ENCODE measurements at regions not wholly inside any gene's neighbourhood (a gene's known extent, or its start where the extent isn't known, plus 50 kb on each side); places are given as distances from the start of the nearest gene placed in this dataset.

DNA sequence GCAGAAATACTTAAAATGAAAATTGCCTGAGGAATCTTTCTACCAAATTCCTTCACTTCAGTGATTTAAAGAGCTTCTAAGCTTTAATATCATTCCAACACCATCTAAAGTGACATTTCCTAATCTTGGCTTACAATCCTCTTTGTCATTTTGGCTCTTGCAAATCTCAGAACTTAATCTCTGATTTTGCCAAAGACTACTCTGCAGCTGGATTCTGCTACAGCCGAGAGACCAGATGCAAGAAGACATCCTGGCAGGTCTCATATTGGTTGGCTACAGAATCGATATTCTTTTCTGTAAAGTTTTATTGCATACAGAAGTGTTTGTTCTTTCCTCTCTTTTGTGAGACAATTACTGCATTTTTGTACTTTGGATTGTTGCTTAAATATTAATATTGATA is 716.5 kb upstream of the LRATD1 start:
- no peak for TF ChIP-seq CTCF (IDR thresholded peaks at IDR 0.05; ENCODE audit: poor library complexity, severe bottlenecking)

GRCh38 chr2:13917958-13918357 is 714.6 kb upstream of the LRATD1 start:
- DNase-seq (ENCODE audit: low spot score) (no peak), ATAC-seq (ENCODE audit: low read depth) (no peak)
- H3K36me3 ChIP-seq (ENCODE audit: low read depth), result no peaks in the 10 kb centered on the region
- no peaks in the 10 kb centered on the region for H3K4me1 ChIP-seq (ENCODE audit: insufficient read depth, poor library complexity, severe bottlenecking)
- H3K27ac ChIP-seq (ENCODE audit: poor library complexity, severe bottlenecking), result no peak overlapping the region
- no peak overlapping the region for H3K4me3 ChIP-seq (ENCODE audit: severe bottlenecking)
- no peaks in the 10 kb centered on the region for H3K27me3 ChIP-seq (ENCODE audit: insufficient read depth, poor library complexity, severe bottlenecking)
- no peak for TF ChIP-seq CTCF (IDR thresholded peaks at IDR 0.05; ENCODE audit: poor library complexity, severe bottlenecking)
- no peaks in the 10 kb centered on the region for H3K9me3 ChIP-seq (ENCODE audit: severe bottlenecking)

More for the DNA sequence above, 716.5 kb upstream of the LRATD1 start:
- Histone ChIP-seq H3K4me3 (ENCODE audit: severe bottlenecking) (no peak overlapping the region), H3K27me3 (ENCODE audit: insufficient read depth, poor library complexity, severe bottlenecking) (no peaks in the 10 kb centered on the region), H3K4me1 (ENCODE audit: insufficient read depth, poor library complexity, severe bottlenecking) (no peaks in the 10 kb centered on the region), H3K36me3 (ENCODE audit: low read depth) (no peaks in the 10 kb centered on the region), H3K9me3 (ENCODE audit: severe bottlenecking) (no peaks in the 10 kb centered on the region), H3K27ac (ENCODE audit: poor library complexity, severe bottlenecking) (no peak overlapping the region)
- DNase-seq (ENCODE audit: low spot score) (no peak), ATAC-seq (ENCODE audit: low read depth) (no peak)

GRCh38 chr2:13919981-13920382 is 712.5 kb upstream of the LRATD1 start:
- Histone ChIP-seq H3K36me3 (ENCODE audit: low read depth) (no peaks in the 10 kb centered on the region), H3K4me1 (ENCODE audit: insufficient read depth, poor library complexity, severe bottlenecking) (no peaks in the 10 kb centered on the region), H3K27me3 (ENCODE audit: insufficient read depth, poor library complexity, severe bottlenecking) (no peaks in the 10 kb centered on the region), H3K9me3 (ENCODE audit: severe bottlenecking) (no peaks in the 10 kb centered on the region), H3K27ac (ENCODE audit: poor library complexity, severe bottlenecking) (peak overlapping the region; percentile 27), H3K4me3 (ENCODE audit: severe bottlenecking) (no peak overlapping the region)
- peak; percentile 60 for ATAC-seq (ENCODE audit: low read depth)
- TF ChIP-seq CTCF (IDR thresholded peaks at IDR 0.05; ENCODE audit: poor library complexity, severe bottlenecking), result no peak
- no peak for DNase-seq (ENCODE audit: low spot score)

GRCh38 chr2:13921245-13921644 is 711.3 kb upstream of the LRATD1 start:
- no peak for DNase-seq (ENCODE audit: low spot score)
- H3K27ac ChIP-seq (ENCODE audit: poor library complexity, severe bottlenecking), result no peak overlapping the region
- TF ChIP-seq CTCF (IDR thresholded peaks at IDR 0.05; ENCODE audit: poor library complexity, severe bottlenecking), result no peak

DNA sequence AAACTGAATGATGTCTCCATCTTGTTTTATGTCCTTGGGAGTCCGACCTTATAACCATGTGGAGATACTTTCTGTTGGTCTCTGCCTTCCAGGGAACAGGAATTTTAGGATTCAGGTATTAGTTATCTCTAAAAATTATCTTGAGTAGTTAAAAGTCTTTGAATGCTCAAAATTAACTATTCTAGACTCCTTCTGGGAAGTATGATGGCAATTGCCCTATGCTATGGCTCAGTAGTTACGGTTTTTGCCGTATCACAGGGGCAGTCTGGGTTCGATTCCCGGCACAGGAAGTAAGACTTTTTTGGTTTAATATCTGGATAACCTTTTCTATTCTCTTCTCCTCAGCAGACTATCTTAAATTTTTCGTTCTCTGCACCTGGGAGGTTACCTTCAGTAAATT is 708.7 kb upstream of the LRATD1 start:
- Histone ChIP-seq H3K27ac (ENCODE audit: poor library complexity, severe bottlenecking) (no peak overlapping the region), H3K36me3 (ENCODE audit: low read depth) (no peaks in the 10 kb centered on the region), H3K9me3 (ENCODE audit: severe bottlenecking) (no peaks in the 10 kb centered on the region), H3K4me1 (ENCODE audit: insufficient read depth, poor library complexity, severe bottlenecking) (no peaks in the 10 kb centered on the region), H3K4me3 (ENCODE audit: severe bottlenecking) (no peak overlapping the region), H3K27me3 (ENCODE audit: insufficient read depth, poor library complexity, severe bottlenecking) (no peaks in the 10 kb centered on the region)
- no peak for TF ChIP-seq CTCF (IDR thresholded peaks at IDR 0.05; ENCODE audit: poor library complexity, severe bottlenecking)
- ATAC-seq (ENCODE audit: low read depth) (no peak), DNase-seq (ENCODE audit: low spot score) (no peak)

More at GRCh38 chr2:13921245-13921644, 711.3 kb upstream of the LRATD1 start:
- H3K4me3 ChIP-seq (ENCODE audit: severe bottlenecking), result no peak overlapping the region
- H3K36me3 ChIP-seq (ENCODE audit: low read depth), result no peaks in the 10 kb centered on the region
- no peaks in the 10 kb centered on the region for H3K9me3 ChIP-seq (ENCODE audit: severe bottlenecking)
- ATAC-seq (ENCODE audit: low read depth), result no peak
- H3K4me1 ChIP-seq (ENCODE audit: insufficient read depth, poor library complexity, severe bottlenecking), result no peaks in the 10 kb centered on the region
- H3K27me3 ChIP-seq (ENCODE audit: insufficient read depth, poor library complexity, severe bottlenecking), result no peaks in the 10 kb centered on the region

Data from RWPE2 (cell line).